GM21381 (cell line): ENCODE measurements at regions not wholly inside any gene's neighbourhood (a gene's known extent, or its start where the extent isn't known, plus 50 kb on each side); places are given as distances from the start of the nearest gene placed in this dataset.

Experiments
- ATAC-seq: cut with Tn5 transposase; IDR thresholded peaks from one replicate; pipeline ENCODE4 v1.9.1; 2021; ENCODE audit warnings: mild to moderate bottlenecking, moderate library complexity; ENCODE audit not compliant: unreplicated experiment

DNA sequence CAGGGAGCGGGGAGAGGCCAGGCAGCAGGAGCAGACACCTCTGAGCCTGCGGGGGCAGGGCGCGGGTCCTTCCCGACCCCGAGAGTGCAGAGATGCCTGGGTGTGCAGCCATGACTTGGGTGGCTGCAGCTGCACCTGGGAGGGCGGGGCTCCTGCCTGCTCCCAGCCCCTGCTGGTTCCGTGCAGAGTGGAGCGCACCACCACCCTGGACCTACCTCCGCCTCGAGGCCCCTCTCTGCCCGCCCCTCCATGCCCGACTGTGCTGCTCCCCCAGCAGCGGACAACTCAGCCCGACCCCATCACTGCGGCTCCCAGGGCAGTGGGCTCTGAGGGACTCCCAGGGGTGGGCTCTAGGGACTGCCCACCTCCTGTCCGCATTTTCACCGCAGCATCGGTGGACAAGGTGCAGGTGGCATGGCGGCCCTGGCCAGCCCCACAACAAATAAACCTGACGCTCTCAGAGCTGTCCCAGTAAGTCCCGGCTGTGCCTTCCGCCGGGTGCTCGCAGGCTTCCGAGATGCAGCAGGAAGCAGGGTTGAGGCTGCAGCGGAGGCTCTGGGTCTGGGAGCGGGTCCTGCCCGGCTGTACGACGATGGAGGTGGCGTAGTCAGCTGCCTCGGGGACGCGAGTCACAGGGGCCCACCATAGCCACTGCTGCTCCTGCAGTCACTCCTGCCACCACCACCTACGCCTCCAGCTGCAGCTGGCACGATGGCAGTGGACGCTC lies 392.0 kb upstream of the CCDC196 start:
- ATAC-seq: no peak

DNA sequence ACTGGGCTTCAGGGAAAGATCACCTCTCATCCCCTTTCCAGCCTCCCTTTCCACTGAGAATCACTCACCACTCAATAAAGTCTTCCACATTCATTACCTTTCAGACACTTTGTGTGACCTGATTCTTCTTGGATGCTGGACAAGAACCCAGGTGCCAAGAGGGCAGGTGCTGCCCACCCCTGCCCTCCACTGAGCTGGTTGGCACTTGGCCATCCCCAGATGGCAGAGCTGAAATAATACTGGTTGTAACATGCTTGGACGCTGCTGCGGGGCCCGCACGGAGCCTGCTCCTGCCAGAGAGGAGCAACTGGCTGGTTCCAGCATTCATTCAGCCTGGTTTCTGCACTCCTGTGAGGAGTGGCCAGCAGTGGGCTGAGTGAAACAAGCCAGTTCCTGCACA lies 386.7 kb upstream of the CCDC196 start:
- ATAC-seq: no peak

DNA sequence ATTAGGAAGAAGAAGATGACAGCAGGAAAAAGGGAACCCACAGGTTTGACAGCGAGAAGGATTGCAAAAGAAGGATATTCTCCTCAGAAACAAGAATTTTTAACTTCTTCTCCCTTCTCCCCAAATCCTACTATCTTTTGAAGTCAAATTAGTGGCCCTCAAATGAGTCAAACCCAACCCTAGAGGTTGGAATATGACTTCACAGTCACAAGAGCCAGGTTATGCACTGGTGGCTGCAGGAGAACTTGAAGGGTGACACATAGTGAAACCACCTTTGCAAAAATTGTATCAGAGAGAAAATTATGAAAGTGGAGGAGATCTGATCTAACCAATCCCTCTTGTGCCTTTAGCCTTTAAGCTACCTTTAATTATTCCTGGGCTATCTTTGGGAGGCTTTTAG lies 386.2 kb upstream of the CCDC196 start:
- ATAC-seq: peak; percentile 62

DNA sequence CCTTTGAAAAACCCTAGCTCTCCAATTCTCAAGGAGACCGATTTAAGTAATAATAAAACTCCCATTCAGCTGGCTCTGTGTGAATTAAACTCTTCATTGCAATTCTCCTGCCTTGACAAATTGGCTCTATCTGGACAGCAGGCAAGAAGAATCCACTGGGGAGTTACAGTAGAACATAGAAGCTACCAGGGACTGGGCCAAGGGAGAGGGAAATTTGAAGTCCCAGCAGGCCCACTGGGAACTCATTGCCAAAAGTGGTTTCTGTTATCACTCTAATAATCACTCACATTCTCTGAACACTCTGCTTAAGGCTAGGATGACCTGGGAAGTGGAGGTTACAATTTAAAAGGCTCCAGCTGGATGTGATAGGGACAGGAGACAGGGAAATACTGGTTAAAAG lies 384.5 kb upstream of the CCDC196 start:
- no peak for ATAC-seq

DNA sequence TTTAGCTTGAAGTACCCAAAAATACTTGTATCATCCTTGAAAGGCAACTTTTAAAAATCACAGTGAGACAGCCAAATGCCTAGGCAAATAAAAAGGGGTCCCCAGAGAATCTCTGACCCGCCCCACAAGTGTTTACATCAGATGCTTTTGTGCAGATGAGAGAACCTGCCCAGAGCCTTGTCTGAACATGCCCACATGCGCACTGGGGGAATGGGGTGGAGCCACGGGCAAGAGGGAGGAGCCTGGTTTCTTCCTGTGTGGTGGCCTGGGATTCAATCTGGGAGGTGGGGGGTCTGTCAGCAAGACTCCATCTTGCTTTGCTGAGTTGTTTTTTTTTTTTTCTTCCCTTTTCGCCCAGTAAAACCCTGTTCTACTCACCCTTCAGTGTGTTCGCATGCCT lies 381.7 kb upstream of the CCDC196 start:
- ATAC-seq: no peak

DNA sequence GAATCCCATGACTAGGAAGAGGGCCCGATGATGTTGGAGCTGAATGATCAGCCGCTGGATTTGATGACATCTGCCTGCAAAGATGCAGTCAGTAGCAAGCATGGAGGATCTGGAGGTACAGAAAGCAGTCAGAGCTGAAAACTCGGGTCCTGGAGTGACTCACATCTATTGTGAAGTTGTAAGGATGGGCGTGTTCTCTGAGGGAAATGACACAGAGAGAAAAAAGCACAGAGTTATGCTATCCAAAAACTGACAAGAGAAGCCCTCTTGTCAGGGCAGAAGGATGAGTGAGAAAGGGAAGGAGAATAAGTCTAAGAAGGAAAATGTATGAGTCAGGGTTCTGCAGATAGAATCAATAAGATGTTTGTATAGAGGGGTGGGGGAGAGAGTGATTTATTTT lies 380.4 kb upstream of the CCDC196 start:
- no peak for ATAC-seq

DNA sequence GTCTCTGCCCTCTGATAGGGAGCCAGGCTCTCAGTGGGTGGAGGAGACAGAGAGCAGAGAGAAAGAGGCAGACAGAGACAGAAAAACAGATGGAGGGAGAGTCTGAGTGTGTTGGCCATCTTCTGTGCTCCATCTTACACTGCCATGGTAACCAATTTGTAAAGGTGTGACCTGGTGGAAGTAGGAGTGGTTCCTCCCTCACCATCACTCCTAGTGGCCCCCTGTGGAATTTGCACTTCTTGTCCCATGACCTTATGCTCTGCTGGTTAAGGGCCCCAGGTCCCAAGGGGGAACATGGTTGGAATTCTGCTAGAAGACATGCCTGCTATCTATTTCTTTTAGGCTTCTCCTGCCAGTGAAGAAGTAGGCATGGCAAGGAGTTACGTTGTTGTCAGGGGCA lies 376.7 kb upstream of the CCDC196 start:
- ATAC-seq: no peak

DNA sequence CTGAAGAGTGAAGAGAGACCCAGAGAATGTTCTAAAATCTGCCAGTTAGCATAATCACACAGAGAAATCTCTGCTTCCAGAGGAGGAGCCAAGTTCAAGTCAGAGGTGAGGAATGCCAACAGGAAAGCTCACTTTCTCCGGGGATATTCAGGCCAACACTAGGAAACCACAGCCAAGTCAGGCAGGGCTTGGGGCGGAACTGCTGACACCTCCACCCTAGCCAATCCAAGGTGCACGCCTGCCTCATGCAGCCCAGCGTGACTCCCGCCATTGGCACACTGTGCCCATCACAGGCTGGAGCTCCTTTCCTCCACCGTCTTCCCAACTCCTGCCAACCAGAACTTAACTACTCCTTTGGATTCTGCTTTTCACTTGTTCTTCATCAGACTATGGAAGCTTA lies 374.3 kb upstream of the CCDC196 start:
- ATAC-seq: no peak

DNA sequence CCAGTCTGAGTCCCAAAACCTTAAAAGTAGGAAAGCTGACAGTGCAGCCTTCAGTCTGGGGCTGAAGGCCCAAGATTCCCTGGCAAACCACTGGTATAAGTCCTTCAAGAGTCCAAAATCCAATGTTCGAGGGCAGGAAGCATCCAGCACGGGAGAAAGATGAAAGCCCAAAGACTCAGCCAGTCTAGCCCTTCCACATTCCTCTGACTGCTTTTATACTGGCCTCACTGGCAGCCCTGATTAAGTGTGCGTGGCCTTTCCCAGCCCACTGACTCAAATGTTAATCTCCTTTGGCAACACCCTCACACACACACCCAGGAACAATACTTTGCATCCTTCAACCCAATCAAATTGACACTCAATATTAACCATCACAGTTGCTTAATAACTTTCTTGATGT lies 372.1 kb upstream of the CCDC196 start:
- ATAC-seq: no peak

DNA sequence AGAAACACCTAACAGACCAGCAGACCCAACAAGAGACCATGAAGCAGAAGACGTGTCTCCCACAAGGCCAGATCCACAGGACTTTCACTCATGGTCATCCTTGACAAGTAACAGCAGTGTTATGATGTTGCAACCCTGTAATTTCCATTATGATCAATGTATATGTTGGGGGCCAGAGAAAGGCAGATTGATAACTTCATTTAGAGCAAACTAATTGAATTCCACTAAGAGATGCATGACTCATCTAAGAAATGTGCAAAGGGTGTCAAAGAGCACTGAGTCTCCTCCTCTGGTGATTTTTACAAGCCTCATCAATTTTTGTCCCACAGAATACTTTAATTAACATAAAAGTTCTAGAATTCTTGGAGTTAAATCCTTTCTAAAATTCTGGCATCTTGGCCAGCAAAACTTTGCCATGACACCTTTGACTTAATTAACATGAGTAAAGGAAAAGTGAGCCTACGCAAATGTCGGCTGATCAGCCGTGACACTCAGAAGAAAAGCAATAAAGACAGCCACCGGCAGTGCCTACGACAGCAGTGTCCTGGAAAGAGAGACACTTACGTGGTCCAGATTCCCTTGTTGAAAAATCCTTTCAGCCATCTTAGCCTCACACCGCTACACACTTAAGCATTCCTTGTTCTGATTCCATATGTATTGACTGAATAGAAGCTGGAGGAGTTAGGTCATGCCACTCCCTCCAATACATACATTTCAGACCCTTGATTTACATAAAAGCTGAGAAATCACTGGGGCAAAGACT lies 370.2 kb upstream of the CCDC196 start:
- ATAC-seq: no peak

DNA sequence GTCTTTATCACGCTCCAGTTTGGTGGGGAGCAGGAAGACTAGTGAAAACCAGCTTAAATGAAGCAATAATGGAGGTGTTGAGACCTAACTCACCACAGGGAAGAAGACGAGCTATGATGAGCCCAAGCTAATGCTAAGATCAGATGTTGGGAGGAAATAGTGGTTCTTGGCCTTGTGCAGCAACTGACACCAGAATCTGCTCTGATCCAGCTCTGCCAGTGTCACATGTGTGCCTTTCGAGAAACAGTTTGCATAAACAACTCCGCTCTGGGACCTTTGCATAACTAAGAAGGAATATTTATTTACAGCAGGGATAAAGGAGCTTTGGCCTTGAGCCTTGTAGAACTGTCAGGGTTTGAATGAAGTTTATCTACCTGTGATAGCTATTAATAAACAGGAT lies 369.4 kb upstream of the CCDC196 start:
- ATAC-seq: no peak

DNA sequence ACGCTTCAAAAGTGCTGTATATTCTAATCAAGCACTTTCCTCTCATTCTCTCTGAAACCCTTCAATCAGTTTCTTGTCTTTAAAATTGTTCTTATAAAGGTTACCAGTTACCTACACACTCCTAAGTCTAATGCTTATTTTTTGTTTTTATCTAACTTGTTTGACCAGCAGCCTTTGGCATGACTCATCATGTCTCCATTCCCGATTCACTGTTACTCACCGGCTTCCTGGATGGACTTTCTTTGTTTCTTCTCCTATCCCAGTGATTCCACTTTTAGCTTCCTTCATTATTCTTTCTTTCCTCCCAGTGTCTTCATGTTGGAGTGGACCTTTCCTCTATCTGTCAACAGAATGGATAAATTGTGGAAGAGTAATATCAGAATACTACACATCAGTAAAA lies 368.6 kb upstream of the CCDC196 start:
- no peak for ATAC-seq

DNA sequence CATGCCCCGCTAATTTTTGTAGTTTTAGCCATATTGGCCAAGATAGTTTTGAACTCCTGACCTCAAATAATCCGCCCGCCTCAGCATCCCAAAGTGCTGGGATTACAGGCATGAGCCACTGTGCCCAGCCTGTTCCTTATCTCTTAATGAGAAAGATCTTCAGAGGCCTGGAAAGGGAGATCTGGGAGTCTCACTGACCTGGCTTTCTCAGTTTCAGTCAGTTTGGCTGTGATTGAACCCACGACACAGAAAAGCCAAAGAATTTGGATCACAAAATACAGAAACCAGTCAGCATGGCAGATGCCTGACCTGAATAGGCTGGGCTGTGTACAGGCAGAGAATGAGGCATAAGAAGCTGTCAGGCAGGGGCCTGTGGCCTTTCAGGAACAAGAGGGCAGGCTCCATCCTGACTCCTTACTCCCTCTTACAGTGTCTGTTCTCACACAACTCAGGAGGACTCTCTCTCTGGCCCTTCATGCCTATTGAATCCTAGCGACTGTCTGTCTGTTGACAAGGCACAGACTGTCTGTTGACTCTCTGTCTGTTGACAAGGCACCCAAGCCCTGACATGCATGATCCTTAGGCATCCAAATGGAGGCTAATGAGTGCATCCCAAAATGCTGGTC lies 366.5 kb upstream of the CCDC196 start:
- no peak for ATAC-seq

DNA sequence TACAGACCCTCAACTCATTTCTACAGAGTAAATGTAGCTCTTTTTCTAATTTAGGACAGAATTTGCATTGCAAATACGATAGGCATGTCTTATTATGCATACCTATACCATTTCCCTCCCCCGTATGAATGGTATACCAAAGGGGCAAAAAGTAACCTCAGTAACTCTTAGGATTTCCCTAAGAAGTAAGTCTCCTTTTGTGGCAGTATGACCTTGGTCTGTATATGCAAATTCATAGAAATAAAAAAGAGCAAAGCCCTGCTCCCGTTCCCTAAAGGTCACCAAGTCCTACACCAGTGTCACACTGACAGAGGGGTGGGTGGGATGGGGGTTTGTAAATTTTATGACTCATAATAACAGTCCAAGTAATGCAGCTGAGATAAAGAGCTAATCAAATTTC lies 365.8 kb upstream of the CCDC196 start:
- ATAC-seq: no peak

DNA sequence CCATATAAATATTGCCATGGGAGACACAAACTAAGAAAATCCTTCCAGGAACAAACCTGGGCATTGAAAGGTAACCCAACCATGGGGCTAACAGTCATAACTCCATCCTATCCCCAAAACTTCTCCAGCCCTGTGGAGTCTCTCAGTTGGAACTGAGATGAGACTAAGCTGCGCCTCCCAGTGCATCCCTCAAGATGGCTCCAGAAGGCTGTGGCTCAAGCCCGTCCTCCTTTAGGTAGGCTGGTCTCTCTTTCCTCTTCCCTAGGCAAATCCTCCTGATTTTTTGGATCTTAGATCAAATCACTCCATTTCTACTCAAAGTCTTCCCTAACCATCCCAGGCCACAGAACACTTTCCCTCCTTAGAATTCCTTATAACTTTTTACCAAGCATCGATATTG lies 364.3 kb upstream of the CCDC196 start:
- ATAC-seq: no peak

DNA sequence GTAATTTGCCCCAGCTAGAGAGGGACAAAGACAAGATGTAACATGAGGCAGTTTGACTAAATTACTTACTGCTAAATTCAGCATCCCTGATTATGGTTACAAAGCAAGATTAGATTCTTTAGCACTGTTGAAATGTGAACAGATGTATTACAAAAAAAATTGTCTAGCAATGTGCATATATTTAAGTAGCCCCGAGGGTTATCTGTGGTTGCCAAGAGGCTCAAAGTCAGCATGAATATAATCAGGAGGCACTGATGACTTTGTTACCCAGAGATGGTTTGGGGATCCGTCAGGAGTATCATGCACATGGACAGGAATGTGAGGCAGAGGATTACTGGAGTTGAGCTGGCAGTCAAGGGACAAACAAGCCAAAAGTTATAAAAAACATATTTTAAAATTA lies 356.9 kb upstream of the CCDC196 start:
- no peak for ATAC-seq

DNA sequence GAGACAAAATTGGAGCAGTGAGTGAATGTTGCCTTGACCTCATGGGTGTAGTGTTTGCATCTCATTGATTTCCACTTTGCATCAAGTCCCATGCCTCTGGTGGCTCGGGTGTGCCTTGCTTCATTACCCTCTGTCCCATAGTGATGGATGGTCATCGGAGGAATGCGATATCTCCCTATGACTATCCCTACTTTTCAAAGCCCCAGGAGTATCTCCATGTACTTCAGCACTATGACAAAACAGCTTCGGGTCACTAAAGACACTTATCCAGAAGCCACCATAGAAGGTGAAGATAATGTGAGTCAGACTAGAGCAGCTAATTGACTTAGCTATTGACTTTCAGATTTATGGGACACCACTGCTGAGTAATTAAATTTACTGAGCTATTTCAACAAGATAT lies 355.1 kb upstream of the CCDC196 start:
- no peak for ATAC-seq

DNA sequence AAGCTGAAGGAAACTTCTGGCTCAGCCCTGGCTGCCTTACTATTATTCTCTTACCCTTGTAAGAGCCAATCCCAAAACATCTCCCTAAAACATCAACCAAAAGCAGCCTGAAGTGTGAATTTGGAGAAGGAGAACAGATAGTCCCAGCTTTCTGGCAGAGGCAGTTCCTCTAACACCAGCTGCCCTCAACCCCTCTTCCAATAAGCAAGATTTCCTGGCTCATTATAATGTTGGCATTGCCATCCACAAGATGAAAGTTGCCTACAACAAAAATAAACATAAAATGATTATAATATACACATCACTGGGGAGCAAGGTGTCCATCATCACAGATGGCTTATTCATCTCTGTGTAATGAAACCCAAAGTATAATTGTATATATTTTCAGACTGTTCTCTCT lies 352.5 kb upstream of the CCDC196 start:
- no peak for ATAC-seq

DNA sequence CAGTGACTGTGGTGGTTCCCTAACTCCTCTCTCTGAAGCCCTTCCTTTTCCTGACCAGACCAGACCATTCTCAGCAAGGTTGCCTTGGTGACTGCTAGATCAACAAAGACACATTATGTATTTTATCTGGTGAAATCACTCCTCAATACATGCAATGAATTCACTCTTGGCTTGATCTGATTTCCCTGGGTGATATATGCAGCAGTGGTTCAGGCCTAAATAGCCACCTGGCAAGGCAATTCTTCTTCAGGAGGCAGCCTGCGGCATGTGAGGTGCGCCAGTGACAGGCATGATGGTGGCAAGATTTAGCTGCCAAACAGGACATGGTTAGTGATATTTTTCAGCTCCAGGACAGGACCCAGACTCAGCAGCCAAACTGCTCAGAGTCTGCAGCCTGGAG lies 350.3 kb upstream of the CCDC196 start:
- no peak for ATAC-seq

DNA sequence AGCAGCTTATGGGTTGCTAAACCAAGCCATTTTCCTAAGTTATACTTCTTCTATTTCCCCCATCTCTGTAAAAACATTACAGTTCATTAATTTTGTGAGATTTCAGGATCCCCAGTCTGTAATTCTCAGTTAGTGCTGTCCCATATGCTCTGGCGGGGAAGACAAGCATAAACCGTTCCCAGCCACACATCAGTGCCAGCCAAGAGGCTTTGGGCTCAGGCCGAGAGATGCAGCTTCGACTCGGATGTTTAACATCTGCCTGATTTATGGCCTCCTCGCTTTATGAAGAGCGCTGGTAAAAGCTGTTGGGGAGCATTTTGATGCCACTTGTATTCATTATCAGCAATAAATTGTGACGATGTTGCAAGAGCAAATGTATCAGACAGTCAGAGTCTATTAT lies 349.1 kb upstream of the CCDC196 start:
- ATAC-seq: no peak

DNA sequence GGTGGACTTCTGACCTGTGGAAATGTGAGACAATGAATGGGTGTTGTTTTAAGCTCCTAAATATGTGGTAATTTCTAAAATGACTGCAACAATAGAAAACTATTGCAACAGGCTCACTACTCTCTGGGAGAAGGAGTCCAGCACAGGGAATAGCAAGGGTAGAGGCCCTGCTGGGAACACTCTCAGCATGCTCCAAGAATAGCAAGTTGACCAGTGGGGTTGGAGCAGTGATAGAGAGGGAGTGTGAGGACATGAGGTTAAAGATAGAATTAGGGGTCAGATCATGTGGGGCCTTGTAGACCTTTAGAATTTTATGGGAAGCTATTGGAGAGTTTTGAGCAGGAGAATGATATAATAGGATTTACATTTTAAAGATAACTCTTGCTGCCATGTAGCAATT lies 346.7 kb upstream of the CCDC196 start:
- ATAC-seq: no peak

DNA sequence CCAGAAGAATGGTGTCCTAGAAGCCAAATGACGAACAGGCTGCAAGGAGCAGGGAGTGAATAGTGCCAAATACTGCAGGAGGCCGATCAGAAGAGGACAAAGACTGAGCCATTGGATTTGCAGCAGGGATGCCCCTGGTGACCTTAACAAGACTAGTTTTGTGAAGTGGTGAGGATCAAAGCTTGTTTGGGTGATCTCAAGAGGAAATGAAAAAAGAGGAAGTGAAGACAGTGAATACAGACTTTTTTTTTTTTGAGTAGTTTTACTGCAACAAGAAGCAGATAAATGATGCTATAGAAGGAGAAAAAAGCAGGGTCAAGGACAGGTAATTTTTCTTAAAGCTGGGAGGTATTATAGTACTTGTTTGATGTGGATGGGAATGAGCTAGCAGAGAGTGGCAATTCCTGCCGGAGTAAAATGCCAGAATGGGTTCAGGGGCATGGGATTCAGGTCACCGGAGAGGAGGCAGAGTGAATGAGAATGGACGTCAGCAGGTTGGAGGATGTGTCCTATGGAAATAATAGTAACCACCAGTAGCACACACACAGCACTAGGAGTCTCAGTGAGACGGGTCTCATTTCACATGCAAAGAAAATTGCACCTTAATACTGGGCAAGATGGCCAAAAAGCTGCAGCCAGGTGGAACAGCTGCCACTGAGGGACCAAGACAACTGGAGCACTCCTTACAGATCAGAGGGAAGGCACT lies 345.8 kb upstream of the CCDC196 start:
- peak; percentile 79 for ATAC-seq
